HG02763 (cell line): ENCODE measurements at regions not wholly inside any gene's neighbourhood (a gene's known extent, or its start where the extent isn't known, plus 50 kb on each side); places are given as distances from the start of the nearest gene placed in this dataset.
"Not testable (repeated sequence)": the region's sequence is repeated elsewhere in the genome, so short reads cannot be mapped to it uniquely, and the experiment has no call there.

Experiments used
- ATAC-seq: cut with Tn5 transposase; IDR thresholded peaks from one replicate; pipeline ENCODE4 v1.9.1; 2021; ENCODE audit warnings: mild to moderate bottlenecking, moderate library complexity; ENCODE audit not compliant: unreplicated experiment

DNA sequence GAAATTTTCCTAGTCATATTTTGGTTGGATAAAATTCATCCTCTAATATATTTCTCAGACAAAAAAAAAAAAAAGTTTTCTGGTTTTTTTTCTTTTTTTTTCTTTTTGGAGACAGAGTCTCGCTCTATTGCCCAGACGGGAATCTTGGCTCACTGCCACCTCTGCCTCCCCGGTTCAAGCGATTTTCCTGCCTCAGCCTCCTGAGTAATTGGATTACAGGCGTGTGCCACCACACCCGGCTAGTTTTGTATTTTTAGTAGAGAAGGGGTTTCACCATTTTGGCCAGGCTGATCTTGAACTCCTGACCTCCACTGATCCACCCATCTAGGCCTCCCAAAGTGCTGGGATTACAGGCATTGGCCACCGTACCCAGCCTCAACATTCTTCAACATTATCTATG lies 432.7 kb upstream of the PABPC4L start:
- ATAC-seq: no peak

DNA sequence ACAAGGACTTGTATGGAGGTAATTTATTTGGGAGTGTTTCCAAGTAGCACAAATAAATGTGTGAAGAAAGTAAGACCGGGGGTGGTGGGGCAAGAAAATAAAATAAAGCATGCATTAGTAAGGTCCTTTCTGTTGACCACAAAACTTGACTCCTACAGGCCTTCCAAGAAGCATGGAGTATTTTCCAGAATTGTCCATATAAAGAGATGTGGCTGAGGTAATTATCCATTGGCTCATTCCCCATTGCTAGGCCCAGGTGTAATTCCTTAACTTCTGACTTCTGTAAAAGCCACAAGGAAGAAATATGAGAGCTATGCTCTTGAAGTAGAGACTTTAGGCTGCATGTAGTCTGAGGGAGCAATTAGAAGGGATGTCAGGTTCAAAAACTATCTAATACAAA lies 430.5 kb upstream of the PABPC4L start:
- ATAC-seq: no peak

DNA sequence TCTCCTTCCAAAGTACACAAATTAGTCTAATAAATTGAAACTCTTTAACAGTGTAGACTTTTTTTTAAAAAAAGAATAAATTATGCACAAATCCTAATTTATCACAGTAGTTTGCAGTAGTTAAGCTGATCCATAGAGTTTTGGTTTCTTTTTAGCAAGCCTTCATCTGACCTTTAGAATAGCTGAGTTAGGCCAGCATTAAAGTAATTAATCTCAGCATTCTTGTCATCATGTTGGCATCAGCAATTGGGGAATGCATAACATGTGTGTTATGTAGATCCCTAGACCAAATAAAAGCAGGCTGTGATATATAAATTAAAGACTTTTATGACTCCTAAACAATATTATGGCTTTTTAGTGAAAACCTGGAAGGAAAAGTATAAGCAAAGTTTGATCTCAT lies 426.5 kb upstream of the PABPC4L start:
- no peak for ATAC-seq

DNA sequence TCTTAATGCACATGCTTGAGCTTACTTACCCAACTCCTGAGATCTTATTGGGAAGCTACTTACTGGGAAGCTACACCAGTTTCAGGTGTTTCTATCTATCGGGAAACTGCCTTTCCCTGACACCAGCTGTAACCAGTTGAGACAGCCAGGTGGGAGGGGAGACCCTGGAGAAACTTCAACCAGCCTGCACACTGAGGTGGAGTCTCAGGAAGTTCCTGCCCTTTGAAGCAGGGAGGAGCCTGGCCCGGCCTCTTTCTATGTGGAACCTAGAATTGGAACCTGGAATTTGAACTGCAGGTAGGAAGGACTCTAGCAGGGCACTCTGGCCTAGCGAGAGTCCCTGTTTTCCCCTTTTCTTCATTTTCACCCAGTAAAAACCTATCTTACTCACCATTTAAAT lies 425.8 kb upstream of the PABPC4L start:
- ATAC-seq: no peak

DNA sequence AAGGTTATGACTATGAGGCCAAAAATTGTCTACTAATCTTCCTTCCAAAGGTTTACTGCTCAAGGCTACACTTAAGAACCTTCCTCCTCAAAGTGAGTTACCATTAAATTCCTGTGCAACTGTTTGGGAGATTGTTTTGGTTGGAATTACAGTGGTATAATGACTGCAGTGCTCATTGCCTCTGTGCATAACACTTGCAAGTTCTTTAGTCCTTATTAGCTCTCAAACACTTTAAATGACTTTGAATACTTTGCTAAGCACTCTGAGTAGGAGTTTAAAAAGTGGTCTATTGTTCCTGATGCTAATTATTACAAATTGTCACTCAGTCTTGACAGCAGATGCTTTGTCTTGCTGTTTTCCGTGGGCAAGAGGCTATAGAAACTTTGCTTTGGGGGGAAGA lies 422.8 kb upstream of the PABPC4L start:
- no peak for ATAC-seq

DNA sequence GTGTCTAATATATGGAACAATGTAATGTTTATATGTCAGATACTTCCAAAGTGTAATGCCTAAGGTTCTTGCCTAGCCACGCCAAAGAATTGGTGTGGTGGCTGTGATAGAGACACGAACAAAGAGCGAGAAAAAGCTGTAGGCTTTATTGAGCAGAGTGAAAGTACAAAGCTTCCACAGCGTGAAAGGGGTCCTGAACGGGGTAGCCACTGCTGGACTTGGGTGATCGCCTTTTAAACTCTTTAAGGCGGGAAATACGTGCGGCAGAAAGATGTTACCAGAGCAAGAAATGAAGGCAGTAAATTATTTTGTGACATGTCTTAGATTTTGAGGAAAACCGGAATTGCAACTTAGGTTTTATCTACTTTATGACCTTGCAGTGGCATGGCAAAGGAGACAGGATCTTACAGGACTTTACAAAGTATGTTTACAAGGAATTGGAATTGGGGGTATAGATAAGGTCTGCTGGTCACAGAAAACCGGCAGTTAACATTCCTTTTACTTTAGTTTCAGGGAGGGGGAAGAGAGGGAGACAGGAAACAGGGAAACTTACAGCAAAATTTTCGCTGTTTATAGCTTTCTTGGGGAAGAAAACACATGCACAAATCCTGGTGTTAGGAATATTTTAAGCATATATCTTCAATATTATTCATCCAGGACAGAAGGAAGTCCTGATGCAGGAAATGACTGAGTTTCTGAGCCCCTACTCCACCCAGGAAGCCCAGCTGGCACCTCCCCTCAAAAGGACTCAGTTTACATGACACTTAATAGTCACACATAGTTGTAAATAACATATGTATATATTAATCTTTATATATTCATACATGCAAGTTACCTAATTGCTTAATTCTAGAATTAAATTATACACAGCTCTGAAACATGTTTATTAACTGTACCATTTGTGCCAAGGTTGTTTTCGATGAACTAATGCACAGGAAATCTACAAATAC lies 421.3 kb upstream of the PABPC4L start:
- ATAC-seq: not testable (repeated sequence)

DNA sequence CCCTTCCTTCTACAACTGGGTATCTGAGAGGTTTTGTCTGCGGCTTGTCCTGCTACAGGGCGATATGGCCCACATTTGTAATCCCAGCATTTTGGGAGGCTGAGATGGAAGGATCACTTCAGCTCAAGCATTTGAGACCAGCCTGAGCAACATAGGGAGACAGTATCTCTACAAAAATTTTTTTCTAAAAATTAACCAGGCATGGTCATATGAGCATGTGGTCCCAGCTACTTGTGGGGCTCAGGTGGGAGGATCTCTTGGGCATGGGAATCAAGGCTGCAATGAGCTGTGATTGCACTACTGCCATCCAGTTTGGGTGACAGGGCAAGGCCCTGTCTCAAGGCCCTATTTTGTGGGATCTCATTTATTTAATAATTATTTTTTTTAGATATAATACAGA lies 420.6 kb upstream of the PABPC4L start:
- no peak for ATAC-seq

DNA sequence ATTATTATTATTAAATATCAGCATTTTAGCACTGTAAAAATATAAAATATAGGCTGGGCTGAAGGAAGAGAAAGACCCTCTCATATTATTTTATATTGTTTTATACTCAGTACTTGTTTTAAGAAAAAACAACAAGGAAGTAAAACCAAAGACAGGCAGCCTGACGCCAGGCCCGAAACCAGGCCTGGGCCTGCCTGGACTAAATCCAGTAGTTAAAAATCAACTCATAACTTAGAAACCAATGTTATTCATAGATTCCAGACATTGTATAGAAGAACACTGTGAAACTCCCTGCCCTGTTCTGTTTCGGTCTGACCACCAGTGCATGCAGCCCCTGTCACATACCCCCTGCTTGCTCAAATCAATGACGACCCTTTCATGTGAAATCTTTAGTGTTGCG lies 420.1 kb upstream of the PABPC4L start:
- ATAC-seq: not testable (repeated sequence)

DNA sequence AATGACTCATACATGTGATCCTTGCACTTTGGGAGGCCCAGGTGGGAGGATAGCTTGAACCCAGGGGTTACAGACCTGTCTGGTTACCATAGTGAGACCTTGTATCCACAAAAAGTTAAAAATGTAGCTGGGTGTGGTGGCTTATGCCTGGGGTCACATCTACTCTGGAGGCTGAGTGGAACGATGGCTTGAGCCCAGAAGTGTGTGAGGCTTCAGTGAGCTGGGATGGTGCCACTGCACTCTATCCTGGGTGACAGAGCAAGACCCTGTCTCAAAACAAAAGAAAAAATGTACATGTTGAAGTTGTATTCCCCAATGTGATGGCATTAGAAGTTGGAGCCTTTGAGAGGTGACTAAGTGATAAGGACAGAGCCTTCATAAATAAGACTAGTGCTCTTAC lies 409.4 kb upstream of the PABPC4L start:
- no peak for ATAC-seq

DNA sequence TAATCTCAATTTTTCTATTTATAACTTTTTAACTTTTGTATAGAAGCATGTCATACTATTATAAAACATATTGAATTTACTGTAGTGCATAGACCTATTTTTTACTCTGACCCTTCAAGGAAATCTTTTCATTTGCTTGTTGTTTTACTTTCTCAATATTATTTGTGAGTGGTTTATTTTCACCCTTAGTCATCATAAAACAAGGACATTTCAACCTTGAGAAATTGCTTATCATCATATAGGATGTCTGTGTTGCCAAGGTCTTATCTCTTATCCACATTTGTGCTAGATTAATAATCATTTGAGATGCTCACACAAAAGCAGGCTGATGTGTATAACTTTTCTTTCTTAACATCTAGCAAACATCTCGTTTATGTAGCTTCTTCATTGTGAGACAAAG lies 408.6 kb upstream of the PABPC4L start:
- no peak for ATAC-seq

DNA sequence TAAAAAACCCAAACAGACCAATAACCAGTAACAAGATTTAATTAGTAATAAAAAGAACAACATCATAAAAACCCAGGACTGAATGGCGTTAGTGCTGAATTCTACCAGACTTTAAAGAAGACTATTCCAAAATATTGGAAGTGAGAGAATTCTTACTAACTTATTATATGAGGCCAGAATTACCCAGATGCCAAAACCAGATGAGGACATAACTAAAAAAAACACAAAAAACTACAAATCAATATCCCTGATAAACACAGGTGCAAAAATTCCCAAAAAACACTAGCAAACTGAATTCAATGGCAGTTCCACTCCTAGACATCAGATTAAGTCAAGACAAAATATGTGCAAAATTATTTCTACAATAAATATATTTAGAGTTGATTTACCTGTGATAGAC lies 400.1 kb upstream of the PABPC4L start:
- no peak for ATAC-seq

DNA sequence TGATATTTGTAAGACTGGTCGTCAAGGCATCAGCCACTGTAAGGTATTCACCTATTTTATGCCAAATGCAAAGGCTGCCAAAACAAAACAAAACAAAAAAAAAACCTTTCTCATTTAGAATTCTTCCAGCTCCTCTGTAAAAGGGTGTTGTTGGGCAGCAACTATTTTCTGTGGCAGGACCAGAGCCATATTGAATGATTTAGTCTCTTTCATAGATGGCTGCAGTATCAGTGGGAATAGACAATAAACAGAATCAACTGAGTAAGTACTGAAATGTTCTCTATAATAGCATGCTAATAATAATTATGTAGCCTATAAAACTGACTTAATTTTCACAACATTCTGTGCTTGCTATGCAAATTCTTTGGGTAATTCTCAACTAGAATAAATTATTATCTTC lies 389.7 kb upstream of the PABPC4L start:
- no peak for ATAC-seq

DNA sequence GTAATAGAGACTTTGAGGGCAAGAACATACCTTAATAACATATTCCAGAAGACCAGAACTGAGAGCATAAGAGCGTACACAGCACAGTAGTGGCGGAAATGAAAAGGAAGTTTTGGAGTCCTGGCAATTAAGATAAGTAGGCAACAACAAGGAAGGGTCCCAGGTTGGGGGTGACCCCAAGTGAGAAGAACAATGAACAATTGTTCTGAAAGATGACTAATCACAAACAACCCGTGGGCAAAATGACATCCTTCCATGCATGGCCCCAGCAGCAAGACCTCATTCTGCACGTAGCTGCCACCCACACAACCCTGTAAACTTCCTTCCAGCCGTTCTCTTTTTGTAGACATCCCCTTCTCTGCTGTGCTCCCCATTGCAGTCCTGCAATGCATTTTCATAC lies 384.4 kb upstream of the PABPC4L start:
- no peak for ATAC-seq

DNA sequence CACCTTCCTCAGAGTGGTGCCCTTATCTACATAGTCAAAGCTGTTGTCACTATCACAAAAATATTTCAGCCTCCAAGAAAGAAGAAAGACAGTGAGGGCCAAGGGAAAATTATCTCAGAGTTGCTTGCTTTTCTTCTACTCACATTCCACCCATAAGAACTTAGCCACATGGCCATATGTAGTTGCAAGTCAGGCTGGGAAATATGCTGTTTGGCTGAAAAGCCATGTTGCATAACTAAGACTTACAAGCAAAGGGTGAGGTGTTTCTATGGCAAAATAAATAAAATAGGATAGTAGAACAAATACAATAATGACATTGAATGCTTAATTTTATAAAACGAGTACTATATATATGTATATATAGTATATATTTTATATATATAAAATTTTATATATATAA lies 365.9 kb upstream of the PABPC4L start:
- no peak for ATAC-seq

DNA sequence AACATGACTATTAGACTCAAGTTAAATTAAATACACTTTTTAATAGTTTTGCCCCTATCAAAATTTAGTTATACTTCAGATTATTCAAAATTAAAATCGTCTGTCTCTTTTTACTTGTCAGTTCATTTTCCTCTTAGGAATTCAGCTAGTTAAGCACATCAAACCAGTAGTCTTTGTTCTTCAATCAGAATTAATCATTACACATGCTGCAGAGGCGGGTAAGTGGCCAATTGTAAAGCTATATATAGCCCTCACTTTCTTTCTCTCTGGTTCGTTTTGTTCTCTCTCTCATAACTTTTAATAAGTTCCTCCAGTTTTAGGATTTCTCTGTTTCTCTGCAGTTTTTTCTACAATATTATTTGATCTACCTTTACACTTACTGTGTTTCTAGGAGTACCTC lies 359.1 kb upstream of the PABPC4L start:
- ATAC-seq: no peak

DNA sequence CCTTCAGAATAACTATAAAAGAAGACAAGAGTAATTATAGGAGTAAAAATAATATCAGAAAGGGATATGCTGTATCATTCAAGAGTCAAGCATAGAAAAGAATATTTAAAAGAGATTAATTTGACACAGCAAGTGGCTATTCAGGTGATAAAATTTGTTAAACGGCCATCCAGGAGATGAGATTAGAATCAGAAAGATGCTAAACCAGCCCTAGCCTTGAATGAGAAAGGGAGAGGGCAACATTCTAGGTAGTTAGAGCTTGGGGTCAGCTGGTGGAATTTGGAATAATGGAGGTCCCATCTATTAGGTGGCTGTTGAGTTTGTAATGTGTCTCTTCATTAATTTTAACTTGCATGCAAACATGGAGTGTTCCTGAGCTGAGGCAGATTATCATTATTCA lies 350.5 kb upstream of the PABPC4L start:
- ATAC-seq: no peak

DNA sequence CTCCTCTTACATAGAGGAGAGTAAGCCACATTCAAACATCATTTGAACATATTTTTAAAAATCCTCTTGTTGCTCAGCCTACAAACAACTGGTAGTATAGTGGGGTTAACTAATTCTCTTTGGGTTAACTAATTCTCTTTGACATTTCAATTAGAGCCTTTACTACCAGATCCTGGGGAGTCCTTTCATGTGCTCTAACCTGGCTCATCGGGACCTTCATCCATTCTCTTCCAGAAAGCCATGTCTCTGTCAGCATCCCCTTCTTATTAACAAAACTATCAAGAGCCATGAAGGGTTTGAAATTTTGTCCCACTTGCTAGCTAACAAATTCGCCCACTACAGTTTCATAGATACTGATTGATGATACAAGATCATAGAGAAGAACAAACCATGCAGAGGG lies 349.8 kb upstream of the PABPC4L start:
- ATAC-seq: no peak

DNA sequence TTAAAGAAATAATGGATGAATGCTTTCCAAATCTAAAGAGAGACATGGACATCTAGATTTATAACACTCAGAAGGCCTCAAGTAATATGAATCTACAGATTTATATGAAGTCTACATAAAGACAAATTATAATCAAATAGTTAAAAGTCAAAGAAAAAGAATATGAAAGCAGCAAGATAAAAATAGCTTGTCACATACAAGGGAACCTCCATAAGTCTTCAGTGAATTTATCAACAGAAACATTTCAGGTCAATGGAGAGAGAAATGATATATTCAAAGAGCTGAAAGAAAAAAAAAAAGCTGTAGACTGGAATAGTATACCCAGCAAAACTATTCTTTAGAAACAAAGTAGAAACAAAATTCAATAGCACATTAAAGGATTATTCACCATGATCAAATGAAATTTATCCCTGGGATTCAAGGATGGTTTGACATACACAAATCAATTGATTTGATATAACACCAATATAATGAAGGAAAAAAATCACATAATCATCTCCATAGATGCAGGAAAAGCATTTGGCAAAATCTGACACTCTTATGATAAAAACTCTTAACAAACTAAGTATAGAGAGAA lies 346.6 kb upstream of the PABPC4L start:
- ATAC-seq: no peak

DNA sequence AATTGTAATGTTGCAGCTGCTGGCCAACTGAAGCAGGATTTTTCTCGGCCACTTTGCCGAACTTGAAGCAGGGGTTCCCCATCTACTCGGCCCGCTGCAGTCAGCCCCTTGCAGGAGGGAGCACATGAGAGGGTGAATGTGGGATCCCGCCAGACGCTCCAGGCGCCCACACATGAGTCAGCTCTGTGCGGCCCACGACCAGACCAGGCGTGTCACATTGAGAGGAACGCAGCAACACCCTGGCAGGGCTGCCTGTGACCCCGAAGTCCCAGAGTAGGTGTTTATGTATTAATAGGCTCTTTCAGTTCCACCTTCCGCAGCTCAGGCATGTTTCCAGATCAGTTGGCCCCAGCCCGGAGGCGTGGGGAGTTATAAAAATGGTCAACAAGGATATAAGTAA lies 344.7 kb upstream of the PABPC4L start:
- ATAC-seq: no peak

DNA sequence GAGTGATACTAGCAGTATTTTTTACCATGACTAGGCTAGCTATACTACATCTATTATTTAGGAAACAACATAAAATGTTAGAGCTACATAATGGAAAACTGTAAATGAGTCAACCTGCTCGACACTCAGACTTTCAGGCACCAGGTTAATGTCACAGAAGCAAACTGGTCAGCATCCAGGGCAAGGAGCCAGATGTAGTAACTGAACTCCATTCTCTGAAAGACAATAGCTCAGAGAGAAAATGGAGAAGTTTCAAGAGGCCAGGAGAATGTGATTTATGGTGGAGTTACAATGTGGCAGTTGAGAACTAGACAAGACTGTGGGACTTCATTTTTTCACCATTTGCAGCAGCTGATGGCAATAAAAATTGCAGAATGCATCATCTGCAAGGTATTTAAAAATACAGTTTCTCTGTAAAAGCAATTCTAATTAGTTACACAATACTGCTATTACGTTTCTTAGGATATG lies 342.7 kb upstream of the PABPC4L start:
- no peak for ATAC-seq

DNA sequence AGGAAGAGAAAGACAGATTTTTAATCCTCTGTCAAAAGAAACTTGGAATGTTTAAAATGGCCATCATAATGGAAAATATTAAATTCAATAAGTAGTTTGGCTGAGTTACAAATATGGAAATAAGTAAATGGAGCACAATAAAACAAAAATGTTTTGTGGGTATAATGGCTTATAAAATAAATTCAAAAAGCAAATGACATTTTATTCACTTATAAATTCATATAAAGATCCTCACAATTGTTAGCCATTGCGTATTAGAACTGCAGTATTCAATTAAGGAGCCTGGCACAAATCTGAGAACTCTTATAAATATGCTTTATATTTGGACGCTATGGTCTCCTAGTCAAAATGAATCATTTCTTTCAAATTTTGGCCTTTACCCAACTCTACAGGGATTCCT lies 339.0 kb upstream of the PABPC4L start:
- ATAC-seq: no peak

DNA sequence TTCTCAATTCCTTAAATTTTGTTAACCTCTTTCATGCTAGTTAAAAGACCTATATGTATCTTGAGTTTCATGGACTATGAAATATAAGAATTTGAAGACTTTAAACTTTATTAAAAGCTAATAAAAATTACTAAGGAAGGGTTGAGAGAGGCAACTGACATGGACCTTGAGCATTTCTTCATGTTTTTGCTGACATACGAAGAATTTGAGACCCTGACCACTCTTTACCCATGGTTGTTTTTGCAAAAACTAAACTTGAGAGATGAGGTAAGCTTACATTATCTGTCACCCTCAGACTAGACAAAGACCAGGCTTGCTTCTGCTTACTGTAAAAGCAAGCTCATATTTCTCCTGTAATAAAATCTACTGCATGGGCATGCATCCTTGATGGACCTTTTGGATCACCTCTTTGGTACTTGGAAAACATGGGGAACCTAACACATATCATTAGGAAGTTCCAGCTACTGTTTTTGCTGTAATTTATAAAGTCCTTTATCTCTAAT lies 338.2 kb upstream of the PABPC4L start:
- ATAC-seq: no peak
